ENCODE measurements at regions not wholly inside any gene's neighbourhood (a gene's known extent, or its start where the extent isn't known, plus 50 kb on each side); places are given as distances from the start of the nearest gene placed in this dataset.

DNA sequence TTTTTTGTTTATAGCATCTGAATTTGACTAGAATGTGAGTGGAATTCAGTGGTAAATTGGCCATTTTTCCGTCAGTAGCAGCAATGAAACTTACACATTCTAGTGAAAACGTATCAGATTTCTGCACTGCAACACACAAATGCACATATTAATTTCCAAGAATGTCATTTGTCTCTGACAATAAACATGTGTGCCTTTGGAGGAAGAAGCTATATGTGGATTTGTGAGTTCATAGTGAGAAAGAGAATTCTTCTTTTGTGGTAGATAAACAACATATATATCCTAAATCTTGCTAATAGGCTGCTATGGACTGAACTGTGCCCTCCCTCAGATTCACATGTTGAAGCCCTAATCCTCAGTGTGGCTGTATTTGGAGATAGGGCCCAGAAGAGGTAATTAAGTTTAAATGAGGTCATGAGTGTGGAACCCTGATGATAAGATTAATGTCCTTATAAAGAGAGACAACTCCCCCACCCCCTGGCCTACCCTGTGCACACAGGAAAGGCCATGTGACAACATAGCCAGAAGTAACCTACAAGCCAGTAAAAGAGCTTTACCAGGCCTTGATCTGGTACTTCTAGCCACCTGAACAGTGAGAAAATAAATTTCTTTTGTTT, 200.2 kb upstream of the EYA4 start:
- H3K4me3 ChIP-seq (ENCODE audit: low read length): no peak overlapping the region
- TF ChIP-seq, protein P1, sequence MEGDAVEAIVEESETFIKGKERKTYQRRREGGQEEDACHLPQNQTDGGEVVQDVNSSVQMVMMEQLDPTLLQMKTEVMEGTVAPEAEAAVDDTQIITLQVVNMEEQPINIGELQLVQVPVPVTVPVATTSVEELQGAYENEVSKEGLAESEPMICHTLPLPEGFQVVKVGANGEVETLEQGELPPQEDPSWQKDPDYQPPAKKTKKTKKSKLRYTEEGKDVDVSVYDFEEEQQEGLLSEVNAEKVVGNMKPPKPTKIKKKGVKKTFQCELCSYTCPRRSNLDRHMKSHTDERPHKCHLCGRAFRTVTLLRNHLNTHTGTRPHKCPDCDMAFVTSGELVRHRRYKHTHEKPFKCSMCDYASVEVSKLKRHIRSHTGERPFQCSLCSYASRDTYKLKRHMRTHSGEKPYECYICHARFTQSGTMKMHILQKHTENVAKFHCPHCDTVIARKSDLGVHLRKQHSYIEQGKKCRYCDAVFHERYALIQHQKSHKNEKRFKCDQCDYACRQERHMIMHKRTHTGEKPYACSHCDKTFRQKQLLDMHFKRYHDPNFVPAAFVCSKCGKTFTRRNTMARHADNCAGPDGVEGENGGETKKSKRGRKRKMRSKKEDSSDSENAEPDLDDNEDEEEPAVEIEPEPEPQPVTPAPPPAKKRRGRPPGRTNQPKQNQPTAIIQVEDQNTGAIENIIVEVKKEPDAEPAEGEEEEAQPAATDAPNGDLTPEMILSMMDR (IDR thresholded peaks at IDR 0.05; ENCODE audit: insufficient read depth, low read depth, low read length, missing control alignments): no peak
- DNase-seq (ENCODE audit: low read depth): no peak

GRCh38 chr6:133042550-133043120, 198.5 kb upstream of the EYA4 start:
- no peak for DNase-seq (ENCODE audit: low read depth)
- TF ChIP-seq, protein P1 (IDR thresholded peaks at IDR 0.05; ENCODE audit: insufficient read depth, low read depth, low read length, missing control alignments): no peak
- H3K4me3 ChIP-seq (ENCODE audit: low read length): no peak overlapping the region

DNA sequence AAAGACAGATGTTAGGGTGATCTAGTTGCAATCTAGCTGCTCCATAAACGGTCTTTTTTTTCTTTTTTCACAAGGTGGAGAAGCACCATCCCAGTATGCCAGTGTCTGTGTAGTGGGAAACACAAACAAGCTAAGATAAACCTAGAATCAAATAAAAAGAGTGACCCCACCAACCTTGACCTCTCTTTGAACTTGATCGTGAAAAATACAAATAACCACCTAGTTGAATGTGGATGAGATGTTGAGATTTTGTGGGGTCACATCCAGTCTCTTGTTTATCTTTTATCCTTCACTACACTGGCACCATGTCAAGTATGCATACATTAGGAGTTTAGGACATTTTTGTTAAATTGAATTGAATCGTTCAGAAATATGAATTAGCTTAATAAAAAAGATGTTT, 194.6 kb upstream of the EYA4 start:
- no peak overlapping the region for H3K4me3 ChIP-seq (ENCODE audit: low read length)
- TF ChIP-seq, protein P1 (IDR thresholded peaks at IDR 0.05; ENCODE audit: insufficient read depth, low read depth, low read length, missing control alignments): no peak
- no peak for DNase-seq (ENCODE audit: low read depth)

DNA sequence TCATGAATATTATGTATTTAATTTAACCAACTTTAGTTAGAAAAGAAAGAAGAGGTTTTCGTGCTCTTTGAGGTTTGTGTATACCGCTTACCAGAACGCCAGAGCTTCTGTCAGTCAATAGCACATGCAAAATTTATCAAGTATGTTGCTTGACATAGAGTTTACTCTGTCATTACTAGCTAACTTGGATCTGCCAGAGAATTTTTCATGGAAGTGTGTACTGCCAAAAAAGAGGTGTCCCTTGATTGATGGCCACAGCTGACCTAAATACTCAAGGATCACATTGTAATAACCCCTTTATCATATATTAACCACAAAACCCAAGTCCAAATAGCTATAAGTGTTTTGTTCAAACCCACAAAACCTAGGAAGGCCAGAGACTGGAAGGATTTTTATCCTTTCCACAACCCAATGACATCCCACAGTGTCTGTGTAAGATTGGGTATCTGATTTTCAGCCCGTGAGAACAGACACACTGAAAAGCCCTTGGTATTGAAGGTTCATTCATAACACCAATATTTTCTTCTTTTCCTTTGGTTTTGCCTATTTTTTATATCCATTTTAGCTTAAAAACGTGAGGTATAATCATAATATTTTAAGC, 194.0 kb upstream of the EYA4 start:
- H3K4me3 ChIP-seq (ENCODE audit: low read length): no peak overlapping the region
- TF ChIP-seq, protein P1 (IDR thresholded peaks at IDR 0.05; ENCODE audit: insufficient read depth, low read depth, low read length, missing control alignments): no peak
- no peak for DNase-seq (ENCODE audit: low read depth)

- DNase-seq (ENCODE audit: low read depth): no peak
- TF ChIP-seq, protein P1 (IDR thresholded peaks at IDR 0.05; ENCODE audit: insufficient read depth, low read depth, low read length, missing control alignments): no peak
- H3K4me3 ChIP-seq (ENCODE audit: low read length): no peak overlapping the region
Measured at GRCh38 chr6:133047706-133048105, 193.5 kb upstream of the EYA4 start.

GRCh38 chr6:133051240-133051639, 189.9 kb upstream of the EYA4 start:
- no peak overlapping the region for H3K4me3 ChIP-seq (ENCODE audit: low read length)
- DNase-seq (ENCODE audit: low read depth): no peak
- TF ChIP-seq, protein P1 (IDR thresholded peaks at IDR 0.05; ENCODE audit: insufficient read depth, low read depth, low read length, missing control alignments): no peak

All from epithelial cell of esophagus (primary cell).